Epithelial cell of esophagus (primary cell): ENCODE measurements at regions not wholly inside any gene's neighbourhood (a gene's known extent, or its start where the extent isn't known, plus 50 kb on each side); places are given as distances from the start of the nearest gene placed in this dataset.
"Not testable (repeated sequence)": the region's sequence is repeated elsewhere in the genome, so short reads cannot be mapped to it uniquely, and the experiment has no call there.

Experiments
- DNase-seq: peaks from one replicate; pipeline ENCODE4 v3.0.0; 2010; ENCODE audit warnings: low read depth
- H3K4me3 ChIP-seq: 2 replicates; pipeline ENCODE4 v1.5.1; 2011; ENCODE audit warnings: mild to moderate bottlenecking, low read length, control low read depth
- TF ChIP-seq, protein P1 (sequence below): IDR thresholded peaks from 2 replicates; pipeline ENCODE4 v1.5.1; 2011; ENCODE audit warnings: low read depth, mild to moderate bottlenecking, low read length, control low read depth, inconsistent platforms; ENCODE audit not compliant: insufficient read depth; ENCODE audit errors: missing control alignments

DNA sequence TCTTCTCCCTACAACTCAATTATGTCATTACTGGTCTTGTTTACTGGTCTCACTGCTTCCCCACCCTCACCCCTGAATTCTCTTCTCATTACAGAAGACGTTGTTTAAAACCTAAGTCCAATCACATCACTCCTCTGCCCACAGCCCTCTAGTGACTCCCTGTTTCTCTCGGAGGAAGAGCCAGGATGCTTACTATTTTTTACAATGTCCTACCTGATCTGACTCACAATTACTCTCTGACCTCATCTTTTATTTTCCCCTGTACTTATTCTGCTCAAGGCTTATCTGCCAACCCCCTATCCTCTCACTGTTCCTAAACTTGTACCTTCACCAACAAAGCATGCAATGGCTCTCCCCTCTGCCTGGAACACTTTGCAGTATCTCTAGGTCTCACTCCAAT, 400.4 kb upstream of the PTCHD4 start:
- TF ChIP-seq, protein P1, sequence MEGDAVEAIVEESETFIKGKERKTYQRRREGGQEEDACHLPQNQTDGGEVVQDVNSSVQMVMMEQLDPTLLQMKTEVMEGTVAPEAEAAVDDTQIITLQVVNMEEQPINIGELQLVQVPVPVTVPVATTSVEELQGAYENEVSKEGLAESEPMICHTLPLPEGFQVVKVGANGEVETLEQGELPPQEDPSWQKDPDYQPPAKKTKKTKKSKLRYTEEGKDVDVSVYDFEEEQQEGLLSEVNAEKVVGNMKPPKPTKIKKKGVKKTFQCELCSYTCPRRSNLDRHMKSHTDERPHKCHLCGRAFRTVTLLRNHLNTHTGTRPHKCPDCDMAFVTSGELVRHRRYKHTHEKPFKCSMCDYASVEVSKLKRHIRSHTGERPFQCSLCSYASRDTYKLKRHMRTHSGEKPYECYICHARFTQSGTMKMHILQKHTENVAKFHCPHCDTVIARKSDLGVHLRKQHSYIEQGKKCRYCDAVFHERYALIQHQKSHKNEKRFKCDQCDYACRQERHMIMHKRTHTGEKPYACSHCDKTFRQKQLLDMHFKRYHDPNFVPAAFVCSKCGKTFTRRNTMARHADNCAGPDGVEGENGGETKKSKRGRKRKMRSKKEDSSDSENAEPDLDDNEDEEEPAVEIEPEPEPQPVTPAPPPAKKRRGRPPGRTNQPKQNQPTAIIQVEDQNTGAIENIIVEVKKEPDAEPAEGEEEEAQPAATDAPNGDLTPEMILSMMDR, result no peak
- peak; percentile 48 for DNase-seq
- no peak overlapping the region for H3K4me3 ChIP-seq

- TF ChIP-seq, protein P1, result no peak
- no peak for DNase-seq
Observed at GRCh38 chr6:48505621-48506020, 394.6 kb upstream of the PTCHD4 start.

GRCh38 chr6:48493432-48493831, 382.4 kb upstream of the PTCHD4 start:
- not testable (repeated sequence) for H3K4me3 ChIP-seq, DNase-seq

More at GRCh38 chr6:48505621-48506020, 394.6 kb upstream of the PTCHD4 start:
- no peak overlapping the region for H3K4me3 ChIP-seq

DNA sequence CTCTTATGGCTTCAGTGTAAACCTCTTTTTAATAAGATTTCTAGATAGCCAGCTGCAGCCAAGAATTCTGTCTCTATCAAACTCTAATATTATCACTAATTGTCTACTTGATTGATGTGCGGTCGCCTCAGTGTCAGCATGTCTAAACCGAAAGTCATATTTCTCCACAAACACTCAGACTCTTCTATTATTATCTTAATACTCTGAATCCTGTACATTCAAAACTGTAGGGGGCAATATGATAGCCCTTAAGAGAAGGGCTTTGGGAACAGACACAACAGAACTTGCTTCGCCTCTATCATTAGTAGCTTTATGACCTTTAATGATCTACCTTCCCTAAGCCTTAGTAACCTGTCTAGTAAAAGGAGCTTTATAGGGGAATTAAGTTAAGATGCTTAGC, 379.7 kb upstream of the PTCHD4 start:
- H3K4me3 ChIP-seq, result no peak overlapping the region
- TF ChIP-seq, protein P1, result no peak
- DNase-seq, result no peak

DNA sequence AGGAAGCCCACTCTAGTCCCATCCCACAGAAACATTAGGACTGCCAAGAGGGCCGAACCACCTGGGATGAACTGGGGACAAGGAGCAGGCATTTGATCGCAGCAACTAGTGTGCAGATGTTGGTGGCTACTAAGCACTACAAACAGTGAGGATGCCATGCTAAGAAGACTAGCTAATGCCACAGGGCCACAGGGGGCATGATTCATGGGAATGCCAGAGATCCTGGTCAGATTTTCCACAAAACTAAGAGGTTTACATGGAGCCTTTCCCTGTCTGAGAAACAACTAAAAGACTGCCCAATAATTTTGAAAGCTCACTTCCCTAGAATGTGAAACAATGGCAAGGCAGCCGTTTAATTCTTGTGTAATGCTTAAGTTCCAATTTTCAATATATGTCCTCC, 375.9 kb upstream of the PTCHD4 start:
- TF ChIP-seq, protein P1, result no peak
- no peak overlapping the region for H3K4me3 ChIP-seq
- no peak for DNase-seq

DNA sequence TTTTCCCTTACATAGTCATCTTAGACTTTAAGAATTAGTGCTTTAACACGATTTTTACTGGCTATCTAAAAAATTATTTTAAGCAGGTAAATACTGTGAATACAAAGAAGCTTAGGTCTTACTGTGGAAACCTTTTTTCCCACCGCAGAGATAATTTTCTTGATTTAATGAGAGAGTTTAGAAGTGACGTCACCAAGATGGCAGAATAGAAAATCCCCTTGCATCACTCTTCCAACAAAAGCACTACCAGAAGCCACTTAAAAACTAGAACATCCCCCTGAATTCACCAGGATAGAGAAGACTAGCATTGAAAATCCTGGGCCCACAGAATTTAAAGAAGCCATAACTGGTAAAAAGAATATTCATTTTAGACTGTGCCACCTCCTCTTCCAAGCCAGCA, 375.4 kb upstream of the PTCHD4 start:
- TF ChIP-seq, protein P1, result no peak

DNA sequence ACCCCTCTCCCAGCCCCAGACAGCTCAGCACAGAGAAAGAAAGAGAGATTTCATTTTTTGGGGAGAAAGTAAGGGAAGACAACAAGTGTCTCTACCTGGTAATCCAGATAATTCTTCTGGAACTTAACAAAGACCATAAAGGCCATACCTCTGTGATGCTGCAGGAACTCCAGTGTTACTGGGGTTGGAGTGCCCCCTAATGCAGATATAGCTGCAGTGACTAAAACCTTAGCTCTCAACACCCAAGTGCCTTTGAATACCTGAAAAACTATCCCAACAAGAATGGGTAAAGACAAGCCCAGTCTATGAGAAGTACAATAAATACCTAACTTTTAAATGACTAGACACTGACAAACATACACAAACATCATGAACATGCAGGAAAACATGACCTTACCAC, 365.3 kb upstream of the PTCHD4 start:
- DNase-seq, result peak; percentile 80
- TF ChIP-seq, protein P1, result peak; percentile 53
- no peak overlapping the region for H3K4me3 ChIP-seq

More for the DNA sequence above, 375.4 kb upstream of the PTCHD4 start:
- no peak for DNase-seq
- no peak overlapping the region for H3K4me3 ChIP-seq

GRCh38 chr6:48475275-48475674, 364.3 kb upstream of the PTCHD4 start:
- peak; percentile 83 for DNase-seq
- TF ChIP-seq, protein P1, result no peak
- H3K4me3 ChIP-seq, result no peak overlapping the region
